Pancreas (tissue), 10 donors: ENCODE measurements at regions not wholly inside any gene's neighbourhood (a gene's known extent, or its start where the extent isn't known, plus 50 kb on each side); places are given as distances from the start of the nearest gene placed in this dataset.

Experiments
- ATAC-seq, 4 donors: fragments of 200-7000 bp; cut with Tn5 transposase; one replicate each; pipeline versions ENCODE4 v1.8.0 to v1.9.1; 2020; ENCODE audit warnings: mild to moderate bottlenecking in 4 of 4, moderate library complexity in 4 of 4
- DNase-seq, 6 donors: peaks; one replicate each; pipeline ENCODE4 v3.0.0-alpha.2; 2020
- FAIRE-seq: peaks from 2 replicates; lab custom pipeline; 2012; peaks lifted over from hg19 to GRCh38; lab: Jason Lieb, UNC
- H3K27ac ChIP-seq, 4 donors: fragments of 200-600 bp; sonication (generic); 1 replicate in 3 of 4; 2 replicates in 1 of 4; pipeline versions ENCODE4 v1.5.0 to v1.8.0; 2020
- H3K27me3 ChIP-seq, 4 donors: fragments of 200-600 bp; one replicate each; pipeline ENCODE4 v1.8.0; 2021
- H3K36me3 ChIP-seq, 3 donors: fragments of 200-600 bp; sonication (generic) in 1 of 3; one replicate each; pipeline versions ENCODE4 v1.5.0 to v1.8.0; 2020 to 2021
- H3K4me1 ChIP-seq, 3 donors: fragments of 200-600 bp; one replicate each; pipeline ENCODE4 v1.8.0; 2021
- H3K4me3 ChIP-seq, 4 donors: fragments of 200-600 bp; sonication (generic) in 2 of 4; one replicate each; pipeline versions ENCODE4 v1.5.0 to v1.8.0; 2020 to 2021
- H3K9me3 ChIP-seq, 4 donors: fragments of 200-600 bp; one replicate each; pipeline ENCODE4 v1.8.0; 2021
- WGBS, 2 donors: extraction: QIAGEN DNeasy Blood & Tissue Kit; methylation state at CpG; one replicate each; pipeline ENCODE4 v1.1.7; 2013; 5-methylcytosine and 5-hydroxymethylcytosine counted together
- intact Hi-C, 3 donors: fragments of 100-400 bp; cut with DNase I; formaldehyde crosslinking; loops; one replicate each; pipeline versions ENCODE4 v1.11.1 to v1.14.2; 2022
- TF ChIP-seq, protein P1 (sequence below), 4 donors: fragments of 200-600 bp; sonication (generic) in 3 of 4; IDR thresholded peaks; one replicate each; pipeline versions ENCODE4 v1.5.0 to v1.8.0; 2021; ENCODE audit warnings: antibody characterized with exemption in 4 of 4
- donor health status: healthy with polysubstance abuse.
- donor health status: DM: no; HTN: no; CAD: no; lungs with moderate emphysema.
- donor health status: DM: no; HTN: no; CAD: no.
- donor health status: control.
- donor health status: control.
- donor health status: Bipolar disorder and iron deficiency.
- donor health status: DM: yes; HTN: yes; CAD: no.
- donor health status: DM: no; HTN: no; CAD: no.
- donor health status: DM: no; HTN: no; CAD: no.
- donor health status: DM: yes; HTN: yes; CAD: no.

DNA sequence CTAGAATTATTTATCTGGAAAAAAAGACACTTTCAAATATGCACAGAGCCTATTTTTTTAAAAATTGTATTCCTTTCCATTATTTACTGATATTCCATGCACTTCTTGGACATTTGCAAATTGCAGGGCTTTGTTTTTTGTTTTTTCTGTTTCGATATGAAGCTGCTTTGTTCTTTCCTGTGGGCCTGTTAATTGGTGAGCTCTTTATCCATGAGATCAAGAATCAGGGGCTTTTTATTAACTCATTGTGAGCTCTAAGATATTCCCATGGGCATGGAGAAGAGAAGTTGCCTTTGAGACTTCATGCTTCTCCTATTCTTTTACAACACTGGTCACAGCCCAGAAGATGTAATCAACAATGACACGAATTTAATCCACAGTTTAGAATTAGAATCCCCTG, 145.1 kb downstream of the SAMD5 start:
- no peaks in the 10 kb centered on the region for H3K27me3 ChIP-seq
- no peak for DNase-seq
- H3K4me3 ChIP-seq: no peak overlapping the region
- no peaks in the 10 kb centered on the region for H3K4me1 ChIP-seq
- H3K9me3 ChIP-seq: no peaks in the 10 kb centered on the region
- no peak overlapping the region for H3K27ac ChIP-seq
- H3K36me3 ChIP-seq: no peaks in the 10 kb centered on the region
- WGBS, 2 donors: 55 to 63% methylated on average over 2 of the region's 2 CpGs
- ATAC-seq: no peak
- no peak for FAIRE-seq
- intact Hi-C loops: no loop called here
- TF ChIP-seq, protein P1, sequence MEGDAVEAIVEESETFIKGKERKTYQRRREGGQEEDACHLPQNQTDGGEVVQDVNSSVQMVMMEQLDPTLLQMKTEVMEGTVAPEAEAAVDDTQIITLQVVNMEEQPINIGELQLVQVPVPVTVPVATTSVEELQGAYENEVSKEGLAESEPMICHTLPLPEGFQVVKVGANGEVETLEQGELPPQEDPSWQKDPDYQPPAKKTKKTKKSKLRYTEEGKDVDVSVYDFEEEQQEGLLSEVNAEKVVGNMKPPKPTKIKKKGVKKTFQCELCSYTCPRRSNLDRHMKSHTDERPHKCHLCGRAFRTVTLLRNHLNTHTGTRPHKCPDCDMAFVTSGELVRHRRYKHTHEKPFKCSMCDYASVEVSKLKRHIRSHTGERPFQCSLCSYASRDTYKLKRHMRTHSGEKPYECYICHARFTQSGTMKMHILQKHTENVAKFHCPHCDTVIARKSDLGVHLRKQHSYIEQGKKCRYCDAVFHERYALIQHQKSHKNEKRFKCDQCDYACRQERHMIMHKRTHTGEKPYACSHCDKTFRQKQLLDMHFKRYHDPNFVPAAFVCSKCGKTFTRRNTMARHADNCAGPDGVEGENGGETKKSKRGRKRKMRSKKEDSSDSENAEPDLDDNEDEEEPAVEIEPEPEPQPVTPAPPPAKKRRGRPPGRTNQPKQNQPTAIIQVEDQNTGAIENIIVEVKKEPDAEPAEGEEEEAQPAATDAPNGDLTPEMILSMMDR (IDR thresholded peaks at IDR 0.05): no peak

DNA sequence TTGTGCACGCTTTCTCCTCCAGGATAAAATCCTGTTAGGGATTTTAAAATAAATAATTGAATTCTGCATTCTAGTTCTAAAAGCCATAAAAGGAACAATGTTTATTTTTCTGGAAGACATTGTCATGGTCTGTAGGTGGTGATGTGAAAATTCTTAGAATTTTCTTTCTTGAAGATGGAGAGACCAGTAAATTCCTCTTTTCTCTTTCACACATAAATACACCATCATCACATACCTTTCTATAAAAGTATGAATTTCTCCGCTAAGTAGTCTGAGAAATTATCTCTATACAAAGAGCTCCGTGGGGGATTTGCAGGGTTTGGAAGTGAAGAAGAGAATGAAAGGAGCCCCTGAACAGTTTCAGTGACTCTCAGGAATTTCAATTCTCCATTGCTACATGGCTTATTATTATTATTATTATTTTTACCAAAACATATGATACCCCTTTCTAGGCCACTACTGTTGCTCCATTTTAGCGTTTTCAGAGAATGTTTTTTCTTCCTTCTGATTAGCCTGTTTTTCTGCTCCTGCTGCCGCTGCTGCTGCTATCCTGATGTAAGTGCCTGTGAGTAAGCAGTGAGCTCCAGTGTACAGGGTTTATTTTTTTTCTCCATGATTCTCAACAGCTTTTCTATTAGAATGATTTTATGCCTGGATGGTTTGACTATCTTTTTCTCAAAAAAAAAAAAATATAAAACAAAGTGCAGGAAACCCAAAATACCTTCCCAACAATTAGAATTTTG, 145.8 kb downstream of the SAMD5 start:
- TF ChIP-seq, protein P1 (IDR thresholded peaks at IDR 0.05): no peak
- H3K27ac ChIP-seq: no peak overlapping the region
- H3K36me3 ChIP-seq: no peaks in the 10 kb centered on the region
- no peak for FAIRE-seq
- 56 to 77% methylated on average over 5 of the region's 5 CpGs for WGBS, 2 donors
- no peak for DNase-seq
- intact Hi-C loops: no loop called here
- H3K4me3 ChIP-seq: no peak overlapping the region
- no peak for ATAC-seq
- no peaks in the 10 kb centered on the region for H3K27me3 ChIP-seq
- H3K9me3 ChIP-seq: no peaks in the 10 kb centered on the region
- no peaks in the 10 kb centered on the region for H3K4me1 ChIP-seq

DNA sequence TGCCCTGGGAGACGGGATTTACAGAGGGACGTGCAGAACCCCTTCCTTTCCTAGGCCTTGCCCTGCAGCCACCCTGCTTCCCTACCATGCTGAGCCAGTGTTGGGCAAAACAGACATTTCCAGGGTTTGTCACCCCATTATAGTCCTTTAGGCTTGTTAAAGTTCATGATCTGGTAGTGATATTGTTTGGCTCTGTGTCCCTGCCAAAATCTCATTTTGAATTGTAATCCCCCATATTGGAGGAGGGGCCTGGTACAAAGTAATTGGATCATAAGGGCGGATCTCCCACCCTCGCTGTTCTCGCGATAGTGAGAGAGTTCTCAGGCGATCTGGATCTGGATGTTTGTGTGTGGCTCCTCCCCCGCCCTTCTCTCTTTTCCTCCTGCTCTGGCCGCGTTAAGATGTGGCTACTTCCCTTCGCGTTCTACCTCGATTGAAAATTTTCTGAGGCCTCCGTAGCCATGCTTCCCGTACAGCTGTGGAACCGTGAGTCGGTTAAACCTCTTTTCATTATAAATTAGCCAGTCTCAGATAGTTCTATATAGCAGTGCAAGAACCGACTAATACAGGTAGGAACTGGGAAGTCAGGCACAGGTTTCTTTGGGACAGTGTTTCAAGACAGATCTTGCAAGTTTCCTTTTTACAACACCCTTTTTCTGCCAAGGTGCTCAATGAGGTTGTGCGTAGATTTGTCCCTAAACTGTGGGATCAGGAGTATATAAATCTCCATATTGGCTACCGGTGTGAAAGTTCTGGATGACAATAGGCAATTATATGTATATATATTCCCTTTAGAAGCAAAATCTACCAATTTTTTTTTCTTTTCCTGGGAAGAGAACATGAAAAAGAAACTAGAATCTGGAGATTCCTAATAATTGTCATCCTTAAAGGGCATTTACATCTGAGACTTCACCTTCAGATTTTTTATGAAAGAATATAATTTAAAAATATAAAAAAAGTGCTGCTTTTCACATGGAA, 152.1 kb downstream of the SAMD5 start:
- H3K4me3 ChIP-seq: no peak overlapping the region
- no peaks in the 10 kb centered on the region for H3K36me3 ChIP-seq
- FAIRE-seq: no peak
- no peak for ATAC-seq
- 85 to 92% methylated on average over 20 of the region's 20 CpGs for WGBS, 2 donors
- DNase-seq: no peak
- intact Hi-C loops: no loop called here
- H3K9me3 ChIP-seq: no peaks in the 10 kb centered on the region
- no peaks in the 10 kb centered on the region for H3K27me3 ChIP-seq
- no peaks in the 10 kb centered on the region for H3K4me1 ChIP-seq
- TF ChIP-seq, protein P1 (IDR thresholded peaks at IDR 0.05): no peak
- no peak overlapping the region for H3K27ac ChIP-seq

DNA sequence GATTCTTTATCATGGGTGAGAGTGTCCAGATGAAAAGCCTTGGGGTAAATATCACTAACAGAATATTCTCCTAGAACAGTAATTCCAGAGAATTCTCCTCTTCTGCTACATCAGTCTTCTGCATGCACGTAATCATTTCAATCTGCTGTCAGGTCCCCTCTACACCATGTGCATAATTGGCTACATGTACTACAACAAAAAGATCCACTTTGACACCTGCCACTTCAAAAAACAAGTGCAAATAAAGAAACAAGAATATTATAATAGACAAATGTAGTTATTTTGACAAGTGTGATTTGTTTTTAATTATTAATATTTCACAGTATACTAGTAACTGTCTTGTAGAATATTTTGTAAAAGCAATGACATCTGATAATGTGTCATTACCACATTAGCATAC, 154.2 kb downstream of the SAMD5 start:
- H3K9me3 ChIP-seq: no peaks in the 10 kb centered on the region
- DNase-seq: no peak
- H3K4me1 ChIP-seq: no peaks in the 10 kb centered on the region
- intact Hi-C loops: no loop called here
- no peak overlapping the region for H3K4me3 ChIP-seq
- H3K27me3 ChIP-seq: no peaks in the 10 kb centered on the region
- no peak overlapping the region for H3K27ac ChIP-seq
- 67 to 86% methylated on average over 1 of the region's 1 CpG for WGBS, 2 donors
- no peak for ATAC-seq
- FAIRE-seq: no peak
- no peaks in the 10 kb centered on the region for H3K36me3 ChIP-seq
- TF ChIP-seq, protein P1 (IDR thresholded peaks at IDR 0.05): no peak
